HG02885 (cell line): ENCODE measurements at regions not wholly inside any gene's neighbourhood (a gene's known extent, or its start where the extent isn't known, plus 50 kb on each side); places are given as distances from the start of the nearest gene placed in this dataset.

Source experiments
- ATAC-seq: cut with Tn5 transposase; IDR thresholded peaks from one replicate; pipeline ENCODE4 v1.9.1; 2021; ENCODE audit warnings: mild to moderate bottlenecking; ENCODE audit not compliant: unreplicated experiment, poor library complexity

GRCh38 chr13:104320446-104320845 is 1254.2 kb upstream of the SLC10A2 start:
- ATAC-seq = no peak

DNA sequence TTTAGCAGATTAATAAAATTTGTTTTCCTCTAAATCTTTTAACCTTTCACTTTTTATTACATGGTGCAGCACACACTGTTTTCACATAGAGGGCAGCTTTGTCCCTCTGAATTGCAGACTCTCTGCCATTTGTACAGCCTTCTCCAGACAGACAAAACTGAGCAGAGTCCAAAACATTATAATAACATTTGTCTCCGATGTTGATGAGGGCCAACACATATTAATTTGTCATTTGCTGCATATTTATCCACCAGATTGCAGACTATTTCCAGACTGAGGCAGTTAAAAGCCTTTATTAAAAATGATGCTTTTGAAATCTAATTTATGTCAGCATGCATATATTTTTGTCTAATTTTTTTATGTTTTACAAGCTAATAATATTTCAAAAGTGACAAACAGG is 1251.9 kb upstream of the SLC10A2 start:
- ATAC-seq = no peak

DNA sequence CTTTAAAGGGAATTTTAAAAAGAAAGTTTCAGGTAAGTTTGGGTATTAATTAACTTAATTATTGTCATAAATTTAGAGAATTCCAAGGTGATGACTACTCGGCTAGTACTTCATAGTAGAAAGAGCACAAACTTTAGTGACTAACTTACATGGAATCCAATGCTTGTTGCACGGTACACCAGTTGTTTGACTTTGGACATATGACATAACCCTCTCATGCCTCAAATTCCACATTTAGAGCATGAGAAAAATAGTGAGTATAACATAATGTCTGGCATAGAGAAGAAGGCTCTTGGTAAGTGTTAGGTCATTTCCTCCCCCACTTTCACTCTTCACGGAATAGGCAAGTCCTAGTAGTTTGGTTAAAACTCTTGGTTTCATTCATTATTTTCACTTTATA is 1249.4 kb upstream of the SLC10A2 start:
- ATAC-seq = no peak

GRCh38 chr13:104314926-104315535 is 1248.8 kb upstream of the SLC10A2 start:
- ATAC-seq = no peak

DNA sequence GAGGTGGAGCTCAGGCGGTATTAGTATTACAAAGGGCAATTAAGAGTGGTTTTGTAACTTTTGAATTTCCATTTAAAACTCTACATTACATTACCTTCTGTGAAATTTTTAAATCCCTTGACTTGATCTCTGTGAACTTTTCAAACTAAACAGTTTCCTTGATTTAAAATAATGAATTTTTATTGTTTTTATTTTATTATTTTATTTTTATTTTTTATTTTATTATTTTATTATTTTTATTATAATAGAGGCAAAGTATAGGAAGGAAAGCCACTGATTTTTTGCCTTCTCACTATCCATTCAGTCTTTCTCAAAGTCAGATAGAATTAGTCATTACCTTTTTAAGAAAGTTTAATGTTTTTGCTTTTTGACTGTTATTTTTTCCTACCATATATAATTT is 1248.1 kb upstream of the SLC10A2 start:
- no peak for ATAC-seq

DNA sequence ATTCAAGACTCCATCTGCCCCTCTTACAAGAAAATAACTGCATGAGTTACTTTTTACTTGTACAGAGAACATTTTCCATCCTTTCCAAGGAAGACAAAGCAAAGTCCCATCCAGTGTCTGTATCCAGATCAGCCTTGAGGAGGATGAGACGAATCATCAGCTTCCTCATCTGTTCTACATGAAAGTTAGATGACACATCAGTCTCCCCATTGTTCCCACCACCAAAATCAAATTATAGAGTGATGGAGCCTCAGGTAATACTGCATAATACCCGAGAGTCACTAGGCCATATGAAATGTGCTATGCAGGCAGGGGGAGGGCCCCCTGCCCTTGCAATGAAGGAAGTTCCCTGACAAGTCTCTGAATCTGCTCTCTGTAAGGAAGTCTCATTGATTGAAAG is 1244.6 kb upstream of the SLC10A2 start:
- ATAC-seq = no peak

DNA sequence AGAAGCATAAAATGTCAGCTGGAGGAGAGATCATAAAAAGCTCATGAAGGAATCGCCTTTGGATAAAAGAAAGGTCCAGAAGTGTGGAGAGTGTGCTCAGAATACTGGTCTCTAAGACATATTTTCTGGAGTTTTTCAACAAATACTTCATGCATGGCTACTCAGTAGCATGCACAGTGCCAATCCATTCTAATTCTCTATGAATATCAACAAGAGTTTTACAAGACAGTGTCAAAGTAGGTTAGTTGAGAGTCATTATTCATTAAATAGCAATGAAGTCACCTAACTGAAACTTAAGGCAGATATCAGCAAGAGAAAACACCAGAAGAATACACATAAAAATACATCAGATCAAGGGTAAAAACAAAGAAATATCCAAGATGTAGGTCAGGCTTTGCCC is 1243.2 kb upstream of the SLC10A2 start:
- ATAC-seq = no peak

GRCh38 chr13:104301171-104301975 is 1235.2 kb upstream of the SLC10A2 start:
- ATAC-seq = no peak

DNA sequence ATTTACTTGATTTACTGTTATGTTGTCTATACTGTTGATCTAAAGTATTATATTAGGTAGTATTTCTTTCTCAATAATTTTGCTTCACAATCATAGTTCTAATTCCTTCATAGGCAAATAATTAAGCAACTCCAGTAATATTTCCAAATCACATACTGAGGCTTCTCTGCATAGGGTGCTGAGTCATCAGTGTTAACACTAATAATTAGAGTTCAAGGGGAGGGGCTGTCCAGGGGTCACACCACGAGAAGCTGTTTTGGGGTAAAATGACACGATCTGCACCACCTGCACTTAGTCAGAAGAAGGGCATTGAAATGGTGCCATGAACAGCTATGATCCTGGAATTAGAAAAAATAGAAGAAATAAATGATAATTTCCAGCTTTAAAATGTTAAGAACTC is 1230.9 kb upstream of the SLC10A2 start:
- ATAC-seq = no peak

DNA sequence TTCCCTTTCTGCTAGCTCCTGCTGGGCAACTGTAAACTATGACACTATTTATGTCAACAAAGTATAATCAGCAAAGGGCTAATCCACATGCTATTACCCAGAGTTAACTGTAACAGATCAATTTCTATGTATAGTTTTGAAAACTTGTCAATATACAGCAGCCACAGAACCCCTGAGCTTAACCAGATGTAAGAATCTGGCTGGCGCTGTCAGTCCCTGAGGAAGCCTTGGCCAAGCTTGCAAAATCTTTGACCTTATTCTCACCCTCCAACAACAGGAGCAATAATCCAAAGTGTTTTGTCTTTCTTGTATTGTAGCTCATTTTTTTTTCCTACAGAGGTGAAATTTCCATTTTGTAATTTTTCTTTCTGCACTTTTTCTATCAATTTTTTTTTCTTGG is 1230.1 kb upstream of the SLC10A2 start:
- ATAC-seq = no peak

DNA sequence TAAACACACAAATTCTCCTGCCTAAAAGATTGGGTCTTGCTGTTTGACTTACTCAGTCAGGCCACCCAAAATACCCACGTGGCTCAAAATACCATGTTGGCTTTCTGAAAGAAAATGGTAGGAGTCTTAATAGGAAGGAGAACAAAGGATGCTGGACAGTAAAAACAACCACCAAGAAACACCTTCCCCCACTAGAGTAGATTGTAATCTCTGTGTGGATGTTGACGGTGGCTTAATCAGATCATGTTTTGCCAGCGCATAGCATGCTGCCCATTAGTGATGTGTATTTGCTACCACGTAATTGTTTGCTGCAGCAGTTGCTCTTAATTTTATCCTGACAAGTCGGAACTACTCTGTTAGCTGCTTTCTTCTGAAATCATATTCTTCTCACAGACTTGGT is 1229.3 kb upstream of the SLC10A2 start:
- no peak for ATAC-seq

DNA sequence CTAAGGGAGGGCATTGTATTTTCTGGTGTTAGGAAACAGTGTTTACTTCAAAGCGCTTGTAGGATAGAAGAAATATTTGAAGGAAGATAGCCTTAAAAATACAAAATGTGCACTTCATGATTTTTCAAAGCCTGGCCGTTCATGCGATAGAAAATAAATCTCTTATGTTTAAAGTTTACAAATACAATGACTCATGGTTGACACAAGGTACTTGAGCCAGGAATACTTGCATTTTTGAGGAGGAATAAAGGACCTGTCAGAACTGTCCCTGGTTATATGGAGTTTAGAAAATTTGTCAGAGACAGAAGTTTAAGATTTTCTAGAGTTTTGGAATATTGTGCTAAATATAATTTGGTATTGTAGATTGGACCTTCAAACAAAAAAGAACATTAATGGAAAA is 1223.2 kb upstream of the SLC10A2 start:
- ATAC-seq = no peak

DNA sequence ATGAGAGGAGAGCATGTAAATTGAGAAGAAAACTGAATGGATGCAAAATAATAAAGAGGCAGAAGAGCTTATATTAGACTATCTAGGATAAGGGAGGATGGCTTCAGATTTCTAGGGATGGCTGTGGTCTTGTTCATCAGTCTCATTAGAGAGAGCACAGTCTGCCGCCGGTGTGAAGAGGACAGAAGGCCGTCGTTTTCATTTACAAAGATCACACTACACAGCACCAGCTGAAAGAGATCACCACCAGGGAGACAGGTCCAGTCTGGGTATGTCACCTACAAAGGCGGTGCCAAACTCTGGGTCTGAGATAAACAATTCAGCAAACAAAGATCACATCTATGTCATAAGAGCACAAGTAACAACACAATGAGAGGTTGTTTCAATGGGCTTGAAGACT is 1222.3 kb upstream of the SLC10A2 start:
- ATAC-seq = no peak

DNA sequence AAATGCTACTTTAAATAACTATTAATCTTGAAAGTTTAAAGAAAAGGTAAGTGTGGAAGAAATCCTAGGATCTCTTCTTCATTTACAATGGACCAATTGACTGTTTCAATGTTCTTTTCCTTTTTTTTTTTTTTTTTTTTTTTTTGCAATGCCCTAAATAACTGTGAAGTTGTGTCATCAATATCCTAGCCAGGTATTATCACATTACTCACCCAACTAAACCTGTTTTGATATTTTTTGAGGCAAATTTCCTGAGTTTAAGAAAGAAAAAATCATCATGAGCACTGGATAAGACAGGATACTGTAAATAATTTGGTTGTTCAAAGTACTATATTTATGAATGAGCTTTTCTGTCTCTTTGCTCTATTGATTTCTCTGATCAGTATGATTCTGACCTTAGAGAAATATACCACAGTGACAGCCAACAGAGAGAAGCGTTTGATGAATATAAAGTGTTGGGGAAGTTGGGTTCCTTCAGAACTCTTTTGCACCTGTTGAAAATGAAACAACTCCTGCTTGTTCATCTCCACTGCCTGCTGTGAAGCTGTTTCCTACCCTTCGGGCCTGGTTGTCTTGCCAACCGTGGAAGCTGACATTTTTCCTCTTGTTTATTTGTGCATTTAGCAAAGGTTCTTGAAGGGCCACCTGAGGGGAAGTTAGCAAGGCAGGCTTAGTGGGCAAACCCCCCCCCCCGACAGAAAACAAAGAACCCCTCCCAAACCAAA is 1220.5 kb upstream of the SLC10A2 start:
- no peak for ATAC-seq

DNA sequence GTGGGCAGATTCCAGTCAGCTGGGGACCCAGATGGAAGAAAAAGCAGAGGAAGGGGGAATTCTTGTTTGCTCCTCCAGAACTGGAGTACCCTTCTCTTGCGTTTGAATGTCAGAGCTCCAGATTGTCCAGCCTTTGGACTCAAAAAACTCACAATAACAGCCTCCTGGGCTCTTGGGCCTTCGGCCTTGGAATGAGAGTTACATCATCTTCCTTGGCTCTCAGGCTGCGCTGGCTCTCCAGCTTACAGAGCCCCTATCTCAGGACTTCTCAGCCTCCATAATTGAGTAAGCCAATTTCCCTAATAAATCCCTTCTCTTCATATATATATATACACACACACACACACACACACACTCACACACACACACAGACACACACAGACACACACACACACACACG is 1215.7 kb upstream of the SLC10A2 start:
- no peak for ATAC-seq

DNA sequence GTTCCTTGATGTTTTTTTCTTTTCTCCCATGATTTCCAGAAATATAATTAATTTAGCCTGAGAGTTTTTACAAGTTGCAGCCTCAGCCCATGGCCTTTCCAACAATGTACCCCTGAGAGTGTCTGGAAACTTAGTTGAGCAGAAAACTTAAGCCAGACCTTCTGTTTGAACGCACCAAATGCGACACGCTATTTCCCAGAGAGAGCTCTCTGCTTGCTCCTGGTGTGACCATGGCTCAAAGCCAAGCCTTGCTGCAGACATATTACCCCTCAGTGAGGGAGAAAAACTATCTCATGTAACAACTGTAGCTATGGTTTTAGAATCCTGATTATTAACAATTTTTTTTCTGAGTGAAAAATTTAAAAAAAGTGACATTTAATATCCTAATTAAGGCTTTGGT is 1204.5 kb upstream of the SLC10A2 start:
- ATAC-seq = no peak

DNA sequence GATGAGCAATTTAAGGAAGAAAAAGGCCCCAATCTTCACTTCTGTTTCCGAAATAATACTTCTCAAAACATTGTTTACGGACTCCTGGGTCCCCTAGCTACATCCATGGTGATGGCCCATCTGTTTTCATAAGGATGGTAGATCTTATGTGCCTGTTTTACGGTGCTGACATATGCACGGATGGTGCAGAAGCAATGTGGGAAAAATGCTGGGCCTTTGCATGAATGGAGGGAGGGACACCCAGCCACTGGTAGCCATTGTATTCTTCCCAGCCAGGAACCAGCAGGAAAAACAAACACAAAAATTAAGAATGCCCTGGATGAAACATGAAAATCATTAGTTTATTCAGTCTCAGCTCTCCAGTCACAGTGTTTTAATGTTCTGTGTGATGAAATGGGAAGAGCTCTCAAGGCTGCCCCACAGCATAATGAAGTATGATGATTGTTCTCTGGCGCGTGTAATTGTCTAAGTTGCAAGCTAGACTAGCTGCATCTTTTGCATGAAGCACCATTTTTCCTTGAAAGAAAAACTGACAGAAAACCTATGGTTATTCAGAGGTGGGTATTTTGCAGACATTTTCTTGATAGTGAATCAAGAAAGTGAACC is 1201.1 kb upstream of the SLC10A2 start:
- no peak for ATAC-seq

- ATAC-seq = no peak
Measured at GRCh38 chr13:104256701-104257100, 1190.5 kb upstream of the SLC10A2 start.

DNA sequence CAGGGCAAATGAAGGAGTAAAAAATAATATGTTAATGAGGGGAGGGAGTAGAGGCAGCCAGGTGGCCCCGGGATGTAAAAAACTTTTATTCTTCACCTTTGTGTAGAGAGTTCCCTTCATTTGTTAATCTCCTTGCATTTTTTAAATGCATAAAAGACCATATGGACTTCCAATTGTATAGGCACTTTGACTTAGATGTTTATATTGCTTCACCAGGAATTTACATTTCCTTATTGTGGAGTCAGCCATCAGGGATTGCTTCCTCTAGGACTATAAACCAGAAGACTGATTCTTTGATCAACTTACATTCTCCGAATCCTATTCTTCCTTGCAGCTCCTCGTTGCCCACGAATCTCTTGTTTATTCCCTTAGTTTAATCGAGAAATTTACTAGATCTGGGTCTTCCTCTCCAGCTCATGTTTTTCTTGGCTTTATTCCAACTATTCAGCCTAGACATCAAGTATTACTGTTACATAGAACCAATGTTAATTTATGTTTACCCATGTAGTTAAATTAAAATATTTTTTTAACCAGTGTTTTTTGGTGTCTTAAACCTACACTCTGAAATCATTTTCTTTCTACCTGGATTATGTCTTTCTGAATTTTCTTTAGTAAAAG is 1187.0 kb upstream of the SLC10A2 start:
- no peak for ATAC-seq

- no peak for ATAC-seq
Measured at GRCh38 chr13:104251931-104252330, 1185.7 kb upstream of the SLC10A2 start.

- no peak for ATAC-seq
Measured at GRCh38 chr13:104246955-104247354, 1180.7 kb upstream of the SLC10A2 start.
